Keratinocyte (primary cell): ENCODE measurements at regions not wholly inside any gene's neighbourhood (a gene's known extent, or its start where the extent isn't known, plus 50 kb on each side); places are given as distances from the start of the nearest gene placed in this dataset.

ENCODE experiments used
- DNase-seq: peaks from one replicate; pipeline ENCODE4 v3.0.0-alpha.2; 2011; ENCODE audit warnings: low read depth, missing footprints, low spot score
- FAIRE-seq: peaks from 2 replicates; lab custom pipeline; 2011; peaks lifted over from hg19 to GRCh38; lab: Jason Lieb, UNC
- H2AFZ ChIP-seq: 2 replicates; pipeline ENCODE4 v1.6.0; 2012; ENCODE audit warnings: low read length, control low read depth, inconsistent platforms; ENCODE audit not compliant: control insufficient read depth
- H3K27ac ChIP-seq: 2 replicates; pipeline ENCODE4 v1.5.1; 2011; ENCODE audit warnings: low read length; ENCODE audit not compliant: control insufficient read depth, insufficient read depth
- H3K27me3 ChIP-seq: 3 replicates; pipeline ENCODE4 v1.6.0; 2011; ENCODE audit warnings: low read length; ENCODE audit not compliant: control insufficient read depth, insufficient read depth; ENCODE audit errors: extremely low read depth
- H3K36me3 ChIP-seq, 2 experiments: 2 replicates in 1 of 2; 3 replicates in 1 of 2; pipeline ENCODE4 v1.5.1; 2011; ENCODE audit warnings: low read length in 2 of 2, mild to moderate bottlenecking in 1 of 2; ENCODE audit not compliant: control insufficient read depth in 2 of 2, insufficient read depth in 2 of 2; ENCODE audit errors: extremely low read depth in 1 of 2
- H3K4me1 ChIP-seq: 3 replicates; pipeline ENCODE4 v1.5.1; 2011; ENCODE audit warnings: low read length; ENCODE audit not compliant: control insufficient read depth, insufficient read depth; ENCODE audit errors: extremely low read depth
- H3K4me2 ChIP-seq: 3 replicates; pipeline ENCODE4 v1.6.0; 2011; ENCODE audit warnings: low read depth, low read length; ENCODE audit not compliant: control insufficient read depth, insufficient read depth; ENCODE audit errors: extremely low read depth
- H3K4me3 ChIP-seq, 3 experiments: fragments of 200-600 bp in 1 of 3; sonication (generic) in 1 of 3; 2 replicates in 2 of 3; 3 replicates in 1 of 3; pipeline ENCODE4 v1.5.1; 2011 to 2016; ENCODE audit warnings: low read length in 3 of 3, mild to moderate bottlenecking in 3 of 3, control low read depth in 2 of 3, inconsistent platforms in 1 of 3, low read depth in 1 of 3, mixed read lengths in 1 of 3, mixed run types in 1 of 3, moderate library complexity in 1 of 3; ENCODE audit not compliant: control insufficient read depth in 2 of 3, insufficient read depth in 2 of 3; ENCODE audit errors: extremely low read depth in 1 of 3
- H3K79me2 ChIP-seq: 2 replicates; pipeline ENCODE4 v1.6.0; 2012; ENCODE audit warnings: low read length; ENCODE audit not compliant: control insufficient read depth, insufficient read depth
- H3K9ac ChIP-seq: 3 replicates; pipeline ENCODE4 v1.6.0; 2011; ENCODE audit warnings: low read length; ENCODE audit not compliant: control insufficient read depth, insufficient read depth; ENCODE audit errors: extremely low read depth
- H3K9me1 ChIP-seq: 3 replicates; pipeline ENCODE4 v1.6.0; 2011; ENCODE audit warnings: low read length; ENCODE audit not compliant: control insufficient read depth, insufficient read depth; ENCODE audit errors: extremely low read depth
- H3K9me3 ChIP-seq: 2 replicates; pipeline ENCODE4 v1.5.1; 2012; ENCODE audit warnings: low read depth, low read length; ENCODE audit not compliant: control insufficient read depth
- H4K20me1 ChIP-seq: 3 replicates; pipeline ENCODE4 v1.6.0; 2011; ENCODE audit warnings: low read length; ENCODE audit not compliant: control insufficient read depth, insufficient read depth; ENCODE audit errors: extremely low read depth
- EZH2 ChIP-seq: IDR thresholded peaks from one replicate; pipeline ENCODE4 v1.6.1; 2012; ENCODE audit warnings: inconsistent platforms, mild to moderate bottlenecking, low read length, moderate library complexity
- dilution Hi-C: fragments of 300-500 bp; cut with MboI; formaldehyde crosslinking; loops from one replicate; pipeline ENCODE4 v1.7.0; 2020; ENCODE audit warnings: low sequenced_read_pairs; ENCODE audit not compliant: extremely low pct_ligation_motif_present
- TF ChIP-seq, protein P1 (sequence below), 3 experiments: IDR thresholded peaks in 1 of 3; conservative IDR thresholded peaks in 1 of 3; optimal IDR thresholded peaks in 1 of 3; 2 replicates in 2 of 3; 3 replicates in 1 of 3; pipeline versions ENCODE3 to v1.5.1; 2011; ENCODE audit warnings: low read length in 3 of 3, mild to moderate bottlenecking in 3 of 3, moderate library complexity in 2 of 3, control low read depth in 1 of 3, inconsistent platforms in 1 of 3; ENCODE audit not compliant: insufficient read depth in 2 of 3; ENCODE audit errors: extremely low read depth in 1 of 3

DNA sequence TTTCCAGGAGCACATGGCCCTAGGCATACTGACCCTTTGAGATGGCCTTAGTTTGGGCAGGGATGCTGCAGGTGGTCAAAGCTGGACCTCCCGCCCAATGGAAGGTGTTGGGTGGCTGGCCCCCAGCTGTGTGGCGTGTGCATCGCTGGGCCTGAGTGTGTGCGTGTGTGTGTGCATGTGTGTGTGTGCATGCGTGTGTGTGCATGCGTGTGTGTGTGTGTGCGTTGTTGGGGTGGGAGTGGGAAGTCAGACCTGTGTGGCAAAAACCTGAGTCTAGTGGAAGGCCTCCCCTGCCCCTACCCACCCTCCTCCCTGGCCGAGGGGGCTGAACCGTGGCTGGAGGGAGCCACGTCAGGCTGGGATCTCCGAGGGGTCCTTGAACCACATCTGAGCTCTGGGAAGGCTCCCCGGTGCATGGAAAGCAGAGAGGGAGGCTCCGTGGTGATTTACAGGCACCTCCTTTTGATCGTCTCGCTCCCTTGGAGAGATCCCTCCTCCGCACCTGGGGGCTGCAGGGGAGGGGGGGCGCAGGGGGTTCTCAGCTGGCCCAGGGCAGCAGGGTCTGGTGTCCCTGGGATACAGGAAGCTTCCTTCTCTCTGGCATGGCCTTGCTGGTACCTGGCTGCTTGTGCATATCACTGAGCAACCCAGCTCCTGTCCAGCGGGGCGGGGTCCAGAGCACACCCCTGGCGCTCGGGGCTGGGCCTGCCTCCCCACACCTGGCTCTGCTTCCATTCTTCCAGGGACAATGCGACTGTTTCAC is 124.7 kb upstream of the WNT4 start:
- FAIRE-seq (no peak), DNase-seq (no peak)
- TF ChIP-seq EZH2, result no peak
- TF ChIP-seq, protein P1, sequence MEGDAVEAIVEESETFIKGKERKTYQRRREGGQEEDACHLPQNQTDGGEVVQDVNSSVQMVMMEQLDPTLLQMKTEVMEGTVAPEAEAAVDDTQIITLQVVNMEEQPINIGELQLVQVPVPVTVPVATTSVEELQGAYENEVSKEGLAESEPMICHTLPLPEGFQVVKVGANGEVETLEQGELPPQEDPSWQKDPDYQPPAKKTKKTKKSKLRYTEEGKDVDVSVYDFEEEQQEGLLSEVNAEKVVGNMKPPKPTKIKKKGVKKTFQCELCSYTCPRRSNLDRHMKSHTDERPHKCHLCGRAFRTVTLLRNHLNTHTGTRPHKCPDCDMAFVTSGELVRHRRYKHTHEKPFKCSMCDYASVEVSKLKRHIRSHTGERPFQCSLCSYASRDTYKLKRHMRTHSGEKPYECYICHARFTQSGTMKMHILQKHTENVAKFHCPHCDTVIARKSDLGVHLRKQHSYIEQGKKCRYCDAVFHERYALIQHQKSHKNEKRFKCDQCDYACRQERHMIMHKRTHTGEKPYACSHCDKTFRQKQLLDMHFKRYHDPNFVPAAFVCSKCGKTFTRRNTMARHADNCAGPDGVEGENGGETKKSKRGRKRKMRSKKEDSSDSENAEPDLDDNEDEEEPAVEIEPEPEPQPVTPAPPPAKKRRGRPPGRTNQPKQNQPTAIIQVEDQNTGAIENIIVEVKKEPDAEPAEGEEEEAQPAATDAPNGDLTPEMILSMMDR (optimal IDR thresholded peaks at IDR 0.05 in 1 of 3, IDR thresholded peaks at IDR 0.05 in 1 of 3, conservative IDR thresholded peaks at IDR 0.05 in 1 of 3; ENCODE audit: extremely low read depth in 1 of 3, insufficient read depth in 2 of 3, low read length in 3 of 3), result no peak

DNA sequence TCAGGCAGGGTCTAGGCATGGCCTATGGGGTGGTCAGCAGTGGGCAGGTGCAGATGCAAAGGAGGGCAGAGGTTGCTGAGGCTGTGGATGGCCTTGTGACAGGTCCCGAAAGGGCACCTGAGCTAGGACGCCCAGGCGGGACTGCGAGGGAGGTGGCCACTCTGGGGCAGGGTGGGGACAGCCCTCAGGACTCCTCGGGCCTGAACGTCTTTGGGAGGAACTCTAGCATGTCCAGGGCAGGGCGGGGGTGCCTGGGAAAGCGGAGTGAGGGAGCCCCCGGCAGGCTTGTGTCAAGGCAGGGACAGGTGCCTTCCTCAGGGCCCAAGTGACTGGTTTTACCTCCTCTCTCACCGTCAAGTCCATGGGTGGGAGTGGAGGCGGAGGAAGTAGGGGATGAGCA is 125.4 kb upstream of the WNT4 start:
- TF ChIP-seq, protein P1 (optimal IDR thresholded peaks at IDR 0.05 in 1 of 3, IDR thresholded peaks at IDR 0.05 in 1 of 3, conservative IDR thresholded peaks at IDR 0.05 in 1 of 3; ENCODE audit: extremely low read depth in 1 of 3, insufficient read depth in 2 of 3, low read length in 3 of 3), result no peak
- TF ChIP-seq EZH2, result no peak
- Histone ChIP-seq H3K4me3 (no peak overlapping the region), H3K4me2 (no peak overlapping the region), H3K36me3 (no peaks in the 10 kb centered on the region), H3K9me3 (no peaks in the 10 kb centered on the region), H3K27me3 (peaks cover 12% of the 10 kb centered on the region), H2AFZ (no peak overlapping the region), H4K20me1 (no peaks in the 10 kb centered on the region), H3K4me1 (no peaks in the 10 kb centered on the region), H3K9me1 (no peaks in the 10 kb centered on the region), H3K9ac (no peak overlapping the region), H3K27ac (no peak overlapping the region), H3K79me2 (no peaks in the 10 kb centered on the region)
- FAIRE-seq, result no peak
- no peak for DNase-seq
- dilution Hi-C loops, result no loop called here

More for the DNA sequence above, 124.7 kb upstream of the WNT4 start:
- Histone ChIP-seq H3K4me3 (no peak overlapping the region), H3K27ac (no peak overlapping the region), H3K9me3 (no peaks in the 10 kb centered on the region), H2AFZ (no peak overlapping the region), H3K4me1 (no peaks in the 10 kb centered on the region), H3K9me1 (no peaks in the 10 kb centered on the region), H3K79me2 (no peaks in the 10 kb centered on the region), H3K36me3 (no peaks in the 10 kb centered on the region), H4K20me1 (no peaks in the 10 kb centered on the region), H3K9ac (no peak overlapping the region), H3K27me3 (peaks cover 15% of the 10 kb centered on the region), H3K4me2 (no peak overlapping the region)
- dilution Hi-C loops, result no loop called here
